ENCODE measurements at regions not wholly inside any gene's neighbourhood (a gene's known extent, or its start where the extent isn't known, plus 50 kb on each side); places are given as distances from the start of the nearest gene placed in this dataset.

GRCh38 chr1:164971391-164971790 is 385.1 kb downstream of the LMX1A start:
- TF ChIP-seq CTCF (IDR thresholded peaks at IDR 0.05; ENCODE audit: poor library complexity, severe bottlenecking) (no peak), EZH2 (IDR thresholded peaks at IDR 0.05; ENCODE audit: borderline replicate concordance, insufficient read depth, low read length, poor library complexity, severe bottlenecking) (no peak)
